GM18502 (cell line): ENCODE measurements at regions not wholly inside any gene's neighbourhood (a gene's known extent, or its start where the extent isn't known, plus 50 kb on each side); places are given as distances from the start of the nearest gene placed in this dataset.

Experiments used
- ATAC-seq: cut with Tn5 transposase; IDR thresholded peaks from one replicate; pipeline ENCODE4 v1.9.1; 2021; ENCODE audit warnings: mild to moderate bottlenecking; ENCODE audit not compliant: unreplicated experiment, poor library complexity

DNA sequence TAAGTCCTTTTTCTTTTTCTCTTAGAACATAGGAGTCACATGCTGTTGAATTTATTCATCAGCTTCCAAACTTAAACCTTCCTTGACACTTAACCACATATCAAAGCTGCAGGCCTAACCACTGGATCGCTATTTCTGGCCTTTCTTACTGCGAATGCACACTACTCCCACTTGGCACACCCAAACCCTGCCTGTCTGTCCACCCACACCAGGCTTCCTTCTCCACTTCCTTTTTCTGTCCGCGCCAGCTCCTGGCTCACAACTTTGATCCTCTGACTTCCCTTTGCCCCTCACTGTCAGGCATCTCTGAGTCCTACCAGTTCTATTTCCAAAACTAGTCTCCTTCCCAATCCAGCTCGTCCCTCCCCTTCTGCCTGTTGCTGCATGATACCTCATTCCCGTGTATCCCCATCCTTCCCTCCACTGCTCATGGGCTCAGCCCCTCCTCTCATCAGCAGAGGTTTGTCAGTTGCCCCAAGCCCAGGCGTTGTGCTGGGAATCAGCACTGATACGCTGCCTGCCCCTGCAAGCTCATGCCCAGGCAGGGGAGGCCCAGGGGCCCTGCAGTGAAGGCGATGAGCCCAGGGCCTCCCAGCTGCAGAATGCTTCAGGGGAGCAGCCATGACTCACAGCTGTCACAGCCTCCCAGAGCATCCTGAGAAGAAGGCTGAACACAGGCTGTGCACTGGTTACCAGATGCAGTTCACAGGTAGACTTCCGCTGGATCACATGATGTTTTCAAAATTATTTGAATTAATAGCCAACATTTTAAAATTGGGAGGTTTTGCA is 179.8 kb downstream of the KATNIP start:
- ATAC-seq: no peak

GRCh38 chr16:27730661-27731210 is 180.8 kb downstream of the KATNIP start:
- ATAC-seq: no peak

DNA sequence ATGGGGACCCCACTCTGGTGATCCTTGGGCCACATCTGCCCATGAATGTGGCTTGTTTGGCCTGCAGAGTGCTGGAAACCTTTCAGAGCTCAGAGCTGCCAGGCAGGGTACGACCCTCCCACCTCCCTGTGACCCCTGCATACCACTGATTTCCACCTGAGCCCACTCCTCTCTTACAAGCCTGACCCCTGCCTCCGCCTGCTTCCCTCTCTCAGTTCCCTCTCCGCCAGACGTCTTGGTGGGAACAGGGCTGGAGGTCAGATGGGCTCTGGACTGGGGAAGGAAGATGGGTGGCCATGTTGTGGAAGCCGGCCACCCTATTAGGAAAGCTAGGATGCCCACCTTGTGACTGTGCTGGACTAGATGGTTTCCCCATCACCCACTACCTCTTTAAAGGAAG is 185.1 kb downstream of the KATNIP start:
- no peak for ATAC-seq

DNA sequence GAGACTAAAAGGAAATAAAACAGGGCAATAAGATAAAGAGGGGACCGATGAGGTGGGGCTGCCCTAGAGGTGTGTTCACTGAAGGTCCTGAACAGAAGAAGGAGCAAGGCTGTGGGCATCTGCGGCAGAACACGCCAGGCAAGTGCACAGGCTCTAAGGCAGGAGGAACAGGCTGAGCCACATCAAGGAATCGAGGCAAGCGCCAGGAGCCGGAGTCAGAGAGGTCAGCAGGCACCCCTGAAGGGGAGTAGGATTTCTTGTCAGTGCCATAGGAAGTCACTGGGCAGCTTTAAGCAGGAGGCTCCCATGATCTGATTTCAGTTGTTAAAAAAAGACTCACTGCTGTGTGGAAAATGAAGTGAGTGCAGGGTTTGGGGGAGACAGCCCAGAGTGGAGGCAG is 186.5 kb downstream of the KATNIP start:
- ATAC-seq: no peak

- no peak for ATAC-seq
Measured at GRCh38 chr16:27737513-27737912, 187.6 kb downstream of the KATNIP start.
